Left colon (tissue), 2 donors: ENCODE measurements at regions not wholly inside any gene's neighbourhood (a gene's known extent, or its start where the extent isn't known, plus 50 kb on each side); places are given as distances from the start of the nearest gene placed in this dataset.
"Not testable (repeated sequence)": the region's sequence is repeated elsewhere in the genome, so short reads cannot be mapped to it uniquely, and the experiment has no call there.

Experiments used
- ATAC-seq: fragments of 200-7000 bp; cut with Tn5 transposase; one replicate; pipeline ENCODE4 v1.9.1; 2020; ENCODE audit warnings: mild to moderate bottlenecking, moderate library complexity
- DNase-seq, 2 donors: peaks; one replicate each; pipeline ENCODE4 v3.0.0-alpha.2; 2020
- intact Hi-C, 2 donors: fragments of 100-400 bp; cut with DNase I in 1 of 2; cut with micrococcal nuclease in 1 of 2; formaldehyde crosslinking; loops; one replicate each; pipeline versions ENCODE4 v1.11.2 to v1.14.0; 2022; cut with DNase I, micrococcal nuclease
- donor health status: DM: no; HTN: no; CAD: no.
- donor health status: DM: yes; HTN: yes; CAD: no.

DNA sequence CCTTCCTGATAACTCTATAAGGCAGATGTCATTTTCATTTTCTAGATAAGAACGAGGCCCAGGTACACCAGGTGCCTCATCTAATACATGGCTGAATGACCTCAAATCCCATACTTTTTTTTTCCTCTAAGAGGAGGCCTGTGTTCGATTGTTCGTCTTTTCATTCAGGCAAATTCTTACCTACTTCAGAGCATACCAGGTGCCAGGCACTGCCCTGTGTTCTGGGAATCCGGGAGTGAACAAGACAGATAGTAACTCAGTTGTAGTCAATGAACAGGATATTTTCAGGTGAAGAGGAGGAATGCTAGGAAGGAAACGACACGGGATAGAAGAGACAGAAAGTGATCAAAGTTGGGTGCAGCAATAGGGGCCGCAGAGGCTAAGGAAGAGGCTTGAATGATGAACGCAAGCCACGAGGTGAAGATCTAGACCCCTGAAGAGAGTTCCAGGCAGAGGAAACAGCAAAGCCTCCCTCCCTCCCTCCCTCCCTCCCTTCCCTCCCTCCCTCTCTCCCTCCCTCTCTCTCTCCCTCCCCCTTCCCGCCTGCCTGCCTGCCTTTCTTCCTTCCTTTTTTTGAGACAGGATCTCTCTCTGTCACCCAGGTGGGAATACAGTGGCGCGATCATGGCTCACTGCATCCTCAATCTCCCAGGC is 150.1 kb upstream of the ZNF217 start:
- intact Hi-C loops: no loop called here
- no peak for DNase-seq
- no peak for ATAC-seq

DNA sequence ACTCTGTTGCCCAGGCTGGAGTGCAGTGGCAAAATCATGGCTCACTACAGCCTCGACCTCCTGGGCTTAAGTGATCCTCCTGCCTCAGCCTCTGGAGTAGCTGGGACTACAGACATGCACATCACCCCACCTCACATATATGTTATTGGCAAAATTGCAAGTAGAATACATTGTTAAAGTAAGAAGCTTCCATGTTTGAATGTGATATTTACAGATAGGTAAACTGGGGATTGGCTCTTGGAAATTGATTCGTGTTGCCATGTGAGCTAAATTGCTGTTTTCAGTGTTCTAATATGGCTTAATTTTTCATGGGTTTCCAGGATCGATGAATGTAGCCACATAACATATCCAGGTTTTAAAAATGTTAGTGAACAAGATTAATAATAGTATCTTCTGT is 149.0 kb upstream of the ZNF217 start:
- intact Hi-C loops: no loop called here
- DNase-seq (no peak), ATAC-seq (no peak)

DNA sequence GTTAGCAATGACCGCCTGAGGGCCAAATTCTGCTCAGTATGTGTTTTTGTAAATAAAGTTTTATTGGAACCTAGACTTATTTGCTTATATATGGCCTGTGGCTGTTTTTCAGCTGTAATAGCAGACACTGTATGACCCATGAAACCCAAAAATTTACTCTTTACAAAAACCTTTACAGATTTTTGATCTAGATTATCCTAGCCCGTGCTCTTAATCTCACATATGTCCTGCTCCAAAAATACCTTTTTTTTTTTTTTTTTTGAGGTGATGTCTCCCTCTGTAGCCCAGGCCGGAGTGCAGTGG is 148.0 kb upstream of the ZNF217 start:
- DNase-seq: no peak
- no peak for ATAC-seq
- intact Hi-C loops: no loop called here

DNA sequence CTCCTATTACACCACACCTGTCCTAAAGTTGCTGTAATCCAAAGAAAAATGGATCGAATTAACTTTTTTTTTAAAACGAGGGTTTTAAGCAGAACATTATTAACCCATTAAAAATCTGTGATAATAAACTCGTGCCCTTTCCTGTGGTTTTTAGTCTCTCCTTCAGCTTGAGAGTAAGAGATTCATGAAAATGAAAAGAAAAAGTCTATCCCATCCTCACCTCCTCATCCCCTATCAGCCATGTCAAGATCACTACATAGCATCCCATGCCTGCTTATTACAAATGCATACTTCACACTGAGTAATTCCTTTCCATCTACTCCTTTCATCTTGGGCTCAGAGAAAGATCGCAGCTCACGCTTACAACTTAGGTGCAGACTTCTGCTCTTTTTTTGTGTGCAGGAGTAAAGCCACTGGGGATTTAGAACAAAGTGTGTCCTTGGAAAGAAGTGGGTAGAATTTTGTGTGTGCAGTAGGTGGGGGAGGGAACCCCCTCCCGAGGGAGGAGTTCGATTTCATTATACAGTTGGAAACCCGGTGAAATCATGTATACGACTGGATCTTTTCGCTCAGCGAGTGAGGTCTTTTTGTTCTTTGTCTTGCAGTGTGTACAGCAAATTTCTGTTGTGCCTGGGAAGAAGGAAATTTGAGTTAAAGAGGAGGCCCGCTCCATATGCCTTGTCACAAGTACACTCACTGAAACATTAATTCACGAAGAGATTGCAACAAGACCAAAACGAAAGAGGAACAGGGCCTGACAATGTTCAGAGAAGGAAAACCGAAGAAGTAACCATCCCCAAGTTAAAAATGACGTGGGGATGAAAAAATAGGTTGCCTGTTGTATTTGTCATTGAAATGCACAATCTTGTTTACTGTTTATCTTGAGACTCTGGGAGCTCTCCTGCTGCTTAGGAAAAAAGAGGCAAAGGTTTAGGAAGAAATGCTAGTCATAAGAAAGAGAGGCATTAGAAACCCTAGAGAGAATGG is 146.5 kb upstream of the ZNF217 start:
- DNase-seq: no peak
- intact Hi-C loops: no loop called here
- ATAC-seq: no peak

DNA sequence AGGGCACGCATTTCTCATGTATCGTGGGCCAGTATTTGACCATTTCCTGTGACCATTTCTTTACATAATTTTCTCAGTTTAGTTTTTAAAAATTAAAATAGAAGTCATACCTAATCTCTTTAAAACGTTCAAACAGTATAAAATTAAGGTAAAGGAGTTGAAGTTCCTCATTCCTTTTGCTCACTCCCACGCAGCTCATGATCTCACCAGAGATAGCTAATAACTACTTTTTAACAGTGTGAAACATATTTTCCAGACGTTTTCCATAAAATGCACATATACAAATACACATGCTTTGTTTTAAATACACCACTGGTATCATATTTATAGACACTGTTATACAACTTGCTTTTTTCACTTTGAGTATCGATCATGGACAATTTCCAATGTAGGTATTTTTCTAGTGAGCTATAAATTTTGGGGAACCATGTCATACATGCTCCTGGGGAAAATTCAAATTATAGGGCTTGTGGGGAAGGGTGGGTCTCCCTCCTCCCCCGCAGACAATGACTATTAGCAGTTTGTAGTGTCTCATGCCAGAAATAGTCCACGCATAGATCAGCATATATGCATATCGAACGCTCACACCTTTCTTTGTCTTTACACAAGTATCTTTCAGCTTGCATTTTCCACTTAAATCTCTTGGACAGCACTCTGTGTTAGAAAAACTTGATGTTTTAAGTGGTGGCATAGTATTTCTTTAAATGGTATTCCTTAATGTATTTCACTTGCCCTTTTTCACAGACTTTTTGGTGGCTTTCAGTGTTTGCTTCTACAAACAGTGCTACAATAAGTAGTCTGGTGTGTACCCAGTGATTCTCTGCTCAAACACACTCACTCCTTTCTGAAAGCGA is 145.5 kb upstream of the ZNF217 start:
- intact Hi-C loops: no loop called here
- ATAC-seq: no peak
- no peak for DNase-seq

DNA sequence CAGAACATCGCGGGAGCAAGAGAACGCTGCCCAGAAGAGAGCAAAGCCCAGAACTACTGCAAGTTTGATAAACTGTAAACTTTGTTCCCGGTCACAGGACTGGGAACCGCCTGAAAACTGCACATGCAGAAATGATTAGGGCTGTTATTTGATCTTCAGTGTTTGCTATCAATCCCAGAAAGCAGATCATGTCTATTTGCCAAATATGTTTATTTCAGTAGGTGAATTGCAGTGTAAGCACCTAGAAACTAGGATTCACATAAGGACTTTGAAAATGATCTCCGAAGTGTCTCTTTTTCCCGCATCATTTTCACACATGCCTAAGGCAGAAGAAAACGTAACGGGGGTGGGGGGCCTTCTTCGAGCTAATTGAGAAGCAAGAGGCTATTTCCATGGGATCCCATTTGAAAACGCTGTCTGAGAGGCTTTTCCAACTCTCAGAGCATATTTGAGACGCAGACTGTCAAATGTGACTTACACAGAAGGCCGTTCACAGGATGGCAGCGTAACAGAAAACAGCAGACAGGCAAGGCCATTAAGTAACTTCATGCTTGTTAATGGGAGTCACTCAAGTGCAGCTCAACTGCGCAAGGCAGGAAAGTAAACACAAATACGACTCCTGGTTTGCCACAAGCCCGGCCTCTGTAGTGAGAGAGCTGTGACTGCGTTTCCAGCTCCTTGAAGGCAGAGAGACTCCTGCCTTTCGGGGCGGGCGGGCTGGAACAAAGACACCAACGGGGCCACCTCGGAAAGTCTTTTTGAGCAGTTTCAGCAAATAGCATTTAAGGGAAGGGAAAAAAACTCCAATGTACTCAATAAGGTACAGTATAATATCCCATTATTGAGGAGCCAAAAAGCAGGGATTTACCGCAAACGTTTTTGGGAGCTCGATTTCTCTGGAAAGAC is 144.7 kb upstream of the ZNF217 start:
- peak; percentile 46 for ATAC-seq
- DNase-seq: peak in 1 of 2 donors; percentile 31
- intact Hi-C loops: no loop called here

DNA sequence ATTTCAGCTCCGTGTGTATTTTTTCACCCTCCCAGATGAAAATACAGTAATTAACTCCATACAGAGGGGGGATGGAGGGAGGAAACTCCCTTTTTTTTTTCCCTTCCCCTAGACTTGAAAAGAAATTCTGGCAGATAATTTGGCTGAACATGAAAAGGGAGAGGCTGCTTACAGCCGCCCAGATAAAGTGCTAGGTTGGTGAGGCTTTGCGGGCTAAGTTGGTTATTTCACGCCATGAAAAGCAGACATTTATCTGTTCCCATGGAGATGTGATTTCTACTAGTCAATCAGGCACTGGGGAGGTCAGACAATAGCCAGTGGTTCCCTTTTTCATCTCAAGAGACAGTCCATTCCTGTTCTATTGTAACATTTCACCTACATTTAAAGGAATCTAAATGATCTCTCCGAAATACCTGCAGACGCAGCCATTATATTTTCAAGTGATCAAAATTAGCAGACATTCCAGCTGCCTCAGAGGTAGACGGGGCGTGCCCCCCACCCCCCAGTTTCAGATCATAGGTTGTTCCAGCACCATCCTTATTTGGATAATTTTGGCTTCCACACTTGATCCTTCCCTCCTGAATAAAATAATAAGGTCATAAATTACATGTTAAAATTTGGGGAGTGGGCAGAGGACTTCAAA is 143.9 kb upstream of the ZNF217 start:
- ATAC-seq (peak; percentile 52), DNase-seq (no peak)
- intact Hi-C loops: no loop called here

DNA sequence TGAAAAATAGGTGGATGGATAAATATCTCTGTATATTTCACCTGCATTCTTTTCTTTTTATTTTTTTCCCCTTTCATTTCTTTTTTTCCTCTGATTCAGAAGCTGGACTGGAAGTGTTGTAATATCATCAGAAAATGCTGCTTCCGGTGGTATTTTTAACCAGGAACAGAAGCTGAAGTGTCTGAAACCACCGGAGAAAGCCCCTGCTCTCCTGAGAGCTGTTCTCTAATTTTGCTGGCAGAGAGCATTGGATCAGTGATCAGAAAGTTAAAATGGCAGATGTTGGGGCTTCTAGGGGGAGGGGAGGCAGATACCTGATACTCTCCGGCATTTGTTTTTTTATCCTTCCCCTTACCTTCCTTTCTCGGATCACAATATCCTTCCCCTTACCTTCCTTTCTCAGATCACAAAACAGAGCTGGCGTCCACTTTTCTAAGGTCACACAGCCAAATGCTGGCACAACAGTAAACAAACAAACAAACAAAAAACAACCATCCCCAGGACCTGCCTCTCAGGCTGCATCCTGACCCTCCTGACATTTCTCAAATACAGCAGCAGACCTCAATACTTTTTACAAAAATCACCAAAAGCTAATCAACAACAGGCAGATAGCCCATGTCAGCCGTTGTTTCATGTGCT is 143.2 kb upstream of the ZNF217 start:
- DNase-seq (no peak), ATAC-seq (no peak)
- intact Hi-C loops: no loop called here

DNA sequence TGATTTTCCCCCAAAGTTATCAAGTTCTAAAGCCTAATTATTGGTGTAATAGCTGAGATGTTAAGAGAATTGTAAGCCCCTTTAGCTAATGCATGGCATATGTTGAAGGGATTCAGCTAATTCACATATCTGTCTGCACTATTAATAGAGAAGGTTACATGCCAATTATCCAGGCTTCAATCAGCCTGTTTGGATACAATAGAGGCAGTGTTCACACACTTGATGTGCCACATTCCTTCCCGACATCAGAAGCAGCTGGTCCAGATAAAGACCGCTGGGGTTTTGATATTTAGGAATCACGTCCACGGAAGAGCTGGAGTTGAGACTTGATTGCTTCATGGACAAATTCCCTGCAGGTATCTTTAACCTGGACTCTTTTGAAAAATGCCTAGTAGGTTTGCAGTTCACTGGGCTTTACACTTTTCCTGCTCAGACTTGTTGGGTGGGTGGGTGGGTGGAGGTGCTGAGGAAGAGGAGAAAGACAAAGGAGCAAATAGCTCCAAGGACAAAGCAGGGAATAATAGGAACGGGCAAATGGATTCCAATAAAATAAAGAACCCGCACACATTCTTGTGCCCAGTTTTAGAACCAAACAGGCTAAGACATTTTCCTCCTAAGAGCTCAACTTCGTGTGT is 142.6 kb upstream of the ZNF217 start:
- DNase-seq (no peak), ATAC-seq (no peak)
- intact Hi-C loops: no loop called here

DNA sequence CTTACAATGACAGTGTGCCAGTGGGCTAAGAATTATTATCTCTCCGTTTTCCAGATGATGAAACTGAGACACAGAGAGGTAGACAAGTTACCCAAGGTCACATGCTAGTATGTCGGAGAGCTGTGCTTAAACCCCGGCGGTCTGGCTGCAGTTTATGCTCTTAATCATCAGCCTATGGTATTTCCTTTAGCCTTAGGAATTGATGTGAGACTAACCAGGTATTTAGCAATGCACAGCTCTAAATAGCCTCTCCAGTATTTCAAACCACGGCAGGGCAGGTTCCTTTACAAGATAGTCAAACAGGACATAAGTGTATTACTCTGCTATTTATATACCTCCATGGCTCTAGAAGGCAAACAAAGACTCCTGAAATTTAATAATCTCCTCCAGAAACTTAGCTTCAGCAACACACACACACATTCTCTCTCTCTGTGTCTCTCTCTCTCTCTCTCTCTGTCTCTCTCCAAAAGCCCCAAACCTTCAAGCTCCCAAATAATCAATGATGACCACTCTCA is 142.0 kb upstream of the ZNF217 start:
- intact Hi-C loops: no loop called here
- ATAC-seq: no peak

DNA sequence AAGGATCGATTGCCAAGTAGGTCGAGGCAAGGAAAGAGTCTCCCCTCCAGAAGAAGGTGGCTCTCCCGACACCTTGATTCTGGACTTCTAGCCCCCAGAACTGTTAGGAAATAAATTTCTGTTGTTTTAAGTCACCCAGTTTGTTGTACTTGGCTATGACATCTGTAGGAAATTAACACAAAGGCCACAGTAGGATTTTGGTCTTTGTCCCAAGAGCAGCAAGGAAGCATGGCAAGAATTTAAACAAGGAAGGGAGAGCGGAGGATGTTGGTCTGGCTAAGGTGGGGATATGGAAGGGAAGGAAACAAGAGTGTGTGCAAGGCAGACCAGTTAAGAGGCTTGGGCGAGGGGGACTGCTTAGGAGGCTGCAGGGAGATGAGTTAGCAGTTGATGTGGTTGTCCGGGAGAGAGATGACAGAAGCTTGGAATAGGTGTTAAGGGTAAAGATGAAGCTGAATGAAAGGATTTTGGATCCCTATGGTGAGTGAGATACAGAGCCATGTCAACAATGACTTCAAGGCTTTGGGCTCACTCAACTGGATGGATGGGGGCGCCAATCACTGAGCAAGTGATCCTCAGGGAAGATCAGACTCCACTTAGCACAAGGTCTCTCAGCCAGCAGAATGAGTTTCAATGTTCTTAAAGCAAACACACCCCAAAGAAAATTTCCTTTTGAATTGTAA is 140.5 kb upstream of the ZNF217 start:
- DNase-seq (no peak), ATAC-seq (no peak)
- intact Hi-C loops: no loop called here

More for the DNA sequence above, 142.0 kb upstream of the ZNF217 start:
- no peak for DNase-seq

DNA sequence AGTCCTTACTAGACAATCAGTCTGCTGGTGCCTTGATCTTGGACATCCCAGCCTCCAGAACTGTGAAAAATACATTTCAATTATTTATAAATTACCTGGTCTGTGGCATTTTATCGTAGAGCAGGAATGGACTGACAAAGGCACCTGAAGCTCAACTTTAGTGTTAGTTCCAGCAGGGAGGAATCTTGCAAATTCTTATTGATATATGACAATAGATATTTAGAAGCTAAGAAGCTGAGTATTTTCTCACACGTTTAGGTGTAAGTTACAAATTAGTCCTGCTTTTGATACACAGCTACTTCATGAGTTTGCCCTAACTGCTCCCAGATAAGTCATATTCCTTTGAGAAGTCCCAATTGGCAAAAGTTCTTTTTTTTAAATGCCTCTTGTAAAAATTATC is 138.0 kb upstream of the ZNF217 start:
- no peak for ATAC-seq
- intact Hi-C loops: no loop called here
- DNase-seq: no peak

DNA sequence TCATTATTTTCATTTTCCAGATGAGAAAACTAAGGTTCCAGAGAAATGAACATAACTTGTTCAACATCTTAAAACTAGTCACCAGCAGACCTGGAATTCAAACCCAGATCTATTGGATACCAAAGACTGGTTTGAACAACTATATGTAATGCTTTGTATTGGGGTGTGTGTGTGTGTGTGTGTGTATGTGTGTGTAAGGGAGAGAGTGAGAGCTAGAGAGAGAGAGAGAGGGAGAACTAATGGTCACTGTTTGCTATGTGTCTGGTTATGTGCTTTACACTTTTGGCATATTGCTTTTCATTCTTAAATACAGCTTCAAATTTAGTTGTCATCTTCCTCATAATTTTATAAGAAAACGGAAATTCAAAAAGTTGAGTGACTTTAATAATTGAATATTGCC is 134.7 kb upstream of the ZNF217 start:
- intact Hi-C loops: no loop called here
- ATAC-seq: no peak
- no peak for DNase-seq

DNA sequence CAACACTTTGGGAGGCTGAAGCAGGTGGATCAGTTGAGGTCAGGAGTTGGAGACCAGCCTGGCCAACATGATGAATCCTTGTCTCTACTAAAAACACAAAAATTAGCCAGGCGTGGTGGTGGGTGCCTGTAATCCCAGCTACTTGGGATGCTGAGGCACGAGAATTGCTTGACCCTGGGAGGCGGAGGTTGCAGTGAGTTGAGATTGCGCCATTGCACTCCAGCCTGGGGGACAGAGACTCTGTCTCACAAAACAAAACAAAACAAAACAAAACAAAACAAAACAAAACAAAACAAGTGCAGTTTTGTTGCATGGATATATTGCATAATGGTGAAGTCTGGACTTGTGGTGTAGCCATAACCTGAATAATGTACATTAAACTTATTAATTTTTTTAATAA is 133.6 kb upstream of the ZNF217 start:
- DNase-seq, intact Hi-C loops, ATAC-seq: not testable (repeated sequence)

DNA sequence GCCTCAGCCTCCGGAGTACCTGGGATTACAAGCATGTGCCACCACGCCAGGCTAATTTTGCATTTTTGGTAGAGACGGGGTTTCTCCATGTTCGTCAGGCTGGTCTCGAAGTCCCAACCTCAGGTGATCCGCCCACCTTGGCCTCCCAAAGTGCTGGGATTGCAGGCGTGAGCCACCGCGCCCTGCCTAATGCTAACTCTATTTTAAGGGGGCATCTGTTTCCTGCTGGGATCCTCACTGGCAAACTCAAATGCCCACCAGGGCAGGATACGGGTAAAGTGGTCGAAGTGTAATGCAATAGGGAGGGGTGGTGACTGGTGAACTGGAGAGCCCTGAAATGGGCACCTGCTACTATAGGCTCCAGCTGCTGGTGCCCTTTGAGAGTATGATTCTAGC is 131.9 kb upstream of the ZNF217 start:
- intact Hi-C loops: no loop called here
- no peak for ATAC-seq

DNA sequence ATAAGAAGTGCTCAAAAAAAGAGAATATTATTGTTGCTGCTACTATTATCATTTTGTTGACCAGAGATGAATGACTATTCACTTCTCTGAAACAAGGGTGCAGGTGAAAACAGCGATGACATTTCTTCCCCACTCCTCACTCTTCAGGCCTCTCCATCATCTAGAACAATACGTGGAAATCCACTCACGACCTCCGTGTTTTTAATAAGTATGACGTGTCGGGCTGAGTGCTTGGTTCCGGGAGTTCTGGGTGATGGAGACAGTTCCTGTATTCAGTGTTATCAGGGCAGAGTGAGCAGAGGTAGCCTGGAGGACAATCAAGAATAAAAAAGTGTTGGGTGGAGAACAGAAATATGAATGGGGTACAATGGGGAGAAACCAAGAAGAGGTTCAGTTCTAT is 130.0 kb upstream of the ZNF217 start:
- ATAC-seq (no peak), DNase-seq (no peak)
- intact Hi-C loops: no loop called here

More for the DNA sequence above, 131.9 kb upstream of the ZNF217 start:
- DNase-seq: no peak

DNA sequence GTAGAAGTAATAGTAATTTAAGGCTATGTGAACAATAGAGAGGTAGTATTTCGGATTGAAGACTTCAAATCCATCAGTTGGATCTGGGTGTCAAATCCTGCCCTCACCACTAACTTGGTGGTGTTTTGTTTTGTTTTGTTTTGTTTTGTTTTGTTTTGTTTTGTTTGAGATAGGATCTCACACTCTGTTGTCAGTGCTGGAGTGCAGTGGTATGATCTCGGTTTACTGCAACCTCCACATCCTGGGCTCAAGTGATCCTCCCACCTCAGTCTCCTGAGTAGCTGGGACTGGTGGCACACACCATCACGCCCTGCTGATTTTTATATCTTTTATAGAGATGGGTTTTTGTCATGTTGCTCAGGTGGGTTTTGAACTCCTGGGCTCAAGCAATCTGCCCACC is 129.4 kb upstream of the ZNF217 start:
- intact Hi-C loops: no loop called here
- DNase-seq: no peak
- ATAC-seq: no peak
